Endodermal cell (in vitro differentiated cells): ENCODE measurements at regions not wholly inside any gene's neighbourhood (a gene's known extent, or its start where the extent isn't known, plus 50 kb on each side); places are given as distances from the start of the nearest gene placed in this dataset.

ENCODE experiments used
- DNase-seq: peaks from one replicate; pipeline ENCODE4 v3.0.0-alpha.2; 2017
- H3K27ac ChIP-seq: 2 replicates; pipeline ENCODE4 v1.5.1; 2013; ENCODE audit warnings: mild to moderate bottlenecking, low read depth, low read length, moderate library complexity
- H3K27me3 ChIP-seq: 2 replicates; pipeline ENCODE4 v1.6.1; 2013; ENCODE audit warnings: mild to moderate bottlenecking, low read length, moderate library complexity; ENCODE audit not compliant: insufficient read depth, control insufficient read depth, poor library complexity, severe bottlenecking
- H3K36me3 ChIP-seq: 2 replicates; pipeline ENCODE4 v1.7.0; 2013; ENCODE audit warnings: mild to moderate bottlenecking, low read length, moderate library complexity; ENCODE audit not compliant: control insufficient read depth, insufficient read depth
- H3K4me1 ChIP-seq: one replicate; pipeline ENCODE4 v1.7.0; 2013; ENCODE audit warnings: low read length; ENCODE audit not compliant: control insufficient read depth, insufficient read depth
- H3K4me3 ChIP-seq: 2 replicates; pipeline ENCODE4 v1.5.1; 2013; ENCODE audit warnings: mild to moderate bottlenecking, low read length, moderate library complexity
- H3K9ac ChIP-seq: 2 replicates; pipeline ENCODE4 v1.6.1; 2013; ENCODE audit warnings: mild to moderate bottlenecking, low read length, moderate library complexity; ENCODE audit not compliant: poor library complexity, severe bottlenecking; ENCODE audit errors: extremely low read depth
- H3K9me3 ChIP-seq: 2 replicates; pipeline ENCODE4 v1.6.1; 2013; ENCODE audit warnings: mild to moderate bottlenecking, low read length, moderate library complexity; ENCODE audit not compliant: control insufficient read depth
- H3K27ac Mint-ChIP-seq: 2 replicates; pipeline ENCODE4 v1.8.0; 2020; ENCODE audit warnings: mixed read lengths
- H3K27me3 Mint-ChIP-seq: 2 replicates; pipeline ENCODE4 v1.8.0; 2021; ENCODE audit warnings: mild to moderate bottlenecking, mixed read lengths; ENCODE audit not compliant: insufficient read depth
- H3K36me3 Mint-ChIP-seq: 2 replicates; pipeline ENCODE4 v1.8.0; 2020; ENCODE audit warnings: low read depth, mixed read lengths
- H3K4me1 Mint-ChIP-seq: 2 replicates; pipeline ENCODE4 v1.8.0; 2020; ENCODE audit warnings: mixed read lengths
- H3K4me3 Mint-ChIP-seq: 2 replicates; pipeline ENCODE4 v1.8.0; 2020; ENCODE audit warnings: mild to moderate bottlenecking, moderate library complexity, mixed read lengths
- H3K9me3 Mint-ChIP-seq: 2 replicates; pipeline ENCODE4 v1.8.0; 2020; ENCODE audit warnings: mild to moderate bottlenecking, mixed read lengths
- WGBS, 2 experiments: methylation state at CpG; one replicate each; pipeline versions ENCODE4 v1.1.5 to v1.1.7; 2013; ENCODE audit warnings: missing lambda C conversion rate in 2 of 2, mixed read lengths in 1 of 2; ENCODE audit not compliant: insufficient coverage in 1 of 2, insufficient read length in 1 of 2; 5-methylcytosine and 5-hydroxymethylcytosine counted together
- TF ChIP-seq, protein P1 (sequence below): fragments of 200-600 bp; sonication (generic); conservative IDR thresholded peaks from 2 replicates; pipeline ENCODE4 v1.5.0; 2021; ENCODE audit warnings: antibody characterized with exemption, mild to moderate bottlenecking

DNA sequence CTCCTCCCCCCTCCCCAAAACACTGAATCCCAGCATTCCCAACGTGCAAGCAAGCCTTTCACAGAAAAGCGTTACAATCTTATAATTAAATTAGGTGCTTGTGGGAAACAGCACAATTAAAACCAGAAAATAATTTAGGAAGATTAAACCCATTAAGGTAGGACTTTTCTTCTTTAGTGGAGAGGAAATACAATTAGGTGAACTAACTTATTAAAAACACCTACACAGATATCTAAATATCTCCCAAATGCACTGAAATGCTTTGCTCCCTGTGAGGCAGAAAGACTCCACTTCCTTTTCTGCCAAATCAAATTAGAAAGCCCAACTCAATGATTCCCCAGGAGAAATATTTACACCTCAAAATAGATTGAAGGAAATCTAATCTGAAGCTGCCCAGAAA lies 60.9 kb upstream of the ETS2 start:
- no peaks in the 10 kb centered on the region for H3K36me3 ChIP-seq
- no peak for DNase-seq
- no peak overlapping the region for H3K4me3 ChIP-seq
- H3K27ac ChIP-seq = no peak overlapping the region
- no peak overlapping the region for H3K9ac ChIP-seq
- no peaks in the 10 kb centered on the region for H3K36me3 Mint-ChIP-seq
- H3K9me3 ChIP-seq = no peaks in the 10 kb centered on the region
- peaks cover 3% of the 10 kb centered on the region for H3K27me3 Mint-ChIP-seq
- no peak overlapping the region for H3K27ac Mint-ChIP-seq
- H3K27me3 ChIP-seq = no peaks in the 10 kb centered on the region
- H3K9me3 Mint-ChIP-seq = peaks cover 6% of the 10 kb centered on the region
- TF ChIP-seq, protein P1, sequence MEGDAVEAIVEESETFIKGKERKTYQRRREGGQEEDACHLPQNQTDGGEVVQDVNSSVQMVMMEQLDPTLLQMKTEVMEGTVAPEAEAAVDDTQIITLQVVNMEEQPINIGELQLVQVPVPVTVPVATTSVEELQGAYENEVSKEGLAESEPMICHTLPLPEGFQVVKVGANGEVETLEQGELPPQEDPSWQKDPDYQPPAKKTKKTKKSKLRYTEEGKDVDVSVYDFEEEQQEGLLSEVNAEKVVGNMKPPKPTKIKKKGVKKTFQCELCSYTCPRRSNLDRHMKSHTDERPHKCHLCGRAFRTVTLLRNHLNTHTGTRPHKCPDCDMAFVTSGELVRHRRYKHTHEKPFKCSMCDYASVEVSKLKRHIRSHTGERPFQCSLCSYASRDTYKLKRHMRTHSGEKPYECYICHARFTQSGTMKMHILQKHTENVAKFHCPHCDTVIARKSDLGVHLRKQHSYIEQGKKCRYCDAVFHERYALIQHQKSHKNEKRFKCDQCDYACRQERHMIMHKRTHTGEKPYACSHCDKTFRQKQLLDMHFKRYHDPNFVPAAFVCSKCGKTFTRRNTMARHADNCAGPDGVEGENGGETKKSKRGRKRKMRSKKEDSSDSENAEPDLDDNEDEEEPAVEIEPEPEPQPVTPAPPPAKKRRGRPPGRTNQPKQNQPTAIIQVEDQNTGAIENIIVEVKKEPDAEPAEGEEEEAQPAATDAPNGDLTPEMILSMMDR = no peak
- 90% methylated on average over 2 of the region's 2 CpGs; no CpG with 5 or more reads in 1 of the 2 experiments for WGBS, 2 experiments
- H3K4me3 Mint-ChIP-seq = no peak overlapping the region
- H3K4me1 ChIP-seq = no peaks in the 10 kb centered on the region
- H3K4me1 Mint-ChIP-seq = no peaks in the 10 kb centered on the region

- H3K4me1 Mint-ChIP-seq = peaks cover 4% of the 10 kb centered on the region
- H3K9me3 ChIP-seq = no peaks in the 10 kb centered on the region
- H3K9ac ChIP-seq = no peak overlapping the region
- peaks cover 7% of the 10 kb centered on the region for H3K27me3 Mint-ChIP-seq
- H3K36me3 ChIP-seq = no peaks in the 10 kb centered on the region
- no peak for DNase-seq
- H3K27me3 ChIP-seq = no peaks in the 10 kb centered on the region
- no peak overlapping the region for H3K4me3 ChIP-seq
- no peak overlapping the region for H3K27ac Mint-ChIP-seq
- H3K4me3 Mint-ChIP-seq = no peak overlapping the region
- 81% methylated on average over 3 to 4 of the region's 4 CpGs for WGBS, 2 experiments
- TF ChIP-seq, protein P1 = no peak
- H3K4me1 ChIP-seq = no peaks in the 10 kb centered on the region
- no peaks in the 10 kb centered on the region for H3K36me3 Mint-ChIP-seq
- peaks cover 6% of the 10 kb centered on the region for H3K9me3 Mint-ChIP-seq
- no peak overlapping the region for H3K27ac ChIP-seq
Observed at GRCh38 chr21:38747810-38748209, 57.9 kb upstream of the ETS2 start.

DNA sequence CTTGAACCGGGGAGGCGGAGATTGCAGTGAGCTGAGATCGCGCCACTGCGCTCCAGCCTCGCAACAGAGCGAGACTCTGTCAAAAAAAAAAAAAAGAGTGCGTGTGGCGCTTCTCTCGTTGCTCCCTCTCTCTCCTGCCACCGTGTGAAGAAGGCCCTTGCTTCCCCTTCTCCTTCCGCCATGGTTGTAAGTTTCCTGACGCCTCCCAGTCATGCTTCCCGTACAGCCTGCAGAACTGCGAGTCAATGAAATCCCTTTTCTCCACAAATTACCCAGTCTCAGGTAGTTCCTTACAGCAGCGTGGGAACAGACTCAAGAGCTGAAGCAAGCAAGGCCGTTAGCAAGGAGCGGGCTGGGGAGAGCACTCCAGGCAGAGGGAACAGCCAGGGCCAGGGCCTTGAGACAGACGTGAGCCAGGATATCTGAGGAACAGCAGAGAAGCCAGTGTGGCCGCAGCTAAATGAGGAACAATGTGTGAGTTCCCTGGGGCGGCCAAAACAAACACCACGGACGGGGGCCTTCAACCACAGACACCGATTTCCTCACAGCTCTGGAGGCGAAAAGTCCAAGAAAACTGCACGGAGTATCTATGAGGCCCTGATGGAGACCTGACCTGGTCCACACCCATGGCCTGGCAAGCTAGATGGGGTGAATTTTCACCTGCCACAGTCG lies 54.2 kb upstream of the ETS2 start:
- Histone ChIP-seq H3K9me3 (no peaks in the 10 kb centered on the region), H3K27ac (no peak overlapping the region), H3K4me1 (no peaks in the 10 kb centered on the region), H3K9ac (no peak overlapping the region), H3K4me3 (no peak overlapping the region), H3K27me3 (no peaks in the 10 kb centered on the region), H3K36me3 (no peaks in the 10 kb centered on the region)
- no peak overlapping the region for H3K27ac Mint-ChIP-seq
- TF ChIP-seq, protein P1 = no peak
- H3K4me3 Mint-ChIP-seq = no peak overlapping the region
- no peaks in the 10 kb centered on the region for H3K36me3 Mint-ChIP-seq
- peaks cover 6% of the 10 kb centered on the region for H3K9me3 Mint-ChIP-seq
- peaks cover 9% of the 10 kb centered on the region for H3K4me1 Mint-ChIP-seq
- peaks cover 4% of the 10 kb centered on the region for H3K27me3 Mint-ChIP-seq
- DNase-seq = no peak
- WGBS, 2 experiments = 94 to 95% methylated on average over 20 to 27 of the region's 27 CpGs
